K562 (cell line): ENCODE measurements at regions not wholly inside any gene's neighbourhood (a gene's known extent, or its start where the extent isn't known, plus 50 kb on each side); places are given as distances from the start of the nearest gene placed in this dataset.

Source experiments
- ATAC-seq: fragments of 200-7000 bp; cut with Tn5 transposase; 3 replicates; pipeline ENCODE4 v1.9.1; 2020; ENCODE audit warnings: moderate library complexity
- BruUV-seq: library from RNA; stranded (reverse); fragments of 400-500 nt; replicated peaks from 2 replicates; lab custom pipeline; 2021; lab: Mats Ljungman, UMichigan
- CTCF ChIA-PET: fragments of 300-600 bp; formaldehyde crosslinking; extraction: SDS; loops from one replicate; lab custom pipeline; 2021; ENCODE audit warnings: low intra/inter-chr PET ratio; lab: Yijun Ruan, JAX
- POLR2A ChIA-PET: fragments of 300-600, 350-650 bp; sonication (Branson Sonifier 250); formaldehyde crosslinking; extraction: SDS; loops from one replicate; lab custom pipeline; 2021; ENCODE audit warnings: antibody characterized with exemption, inconsistent platforms; lab: Yijun Ruan, JAX
- DNase-seq, 4 experiments: peaks; one replicate each; pipeline versions ENCODE4 v3.0.0 to v3.0.0-alpha.2; 2011 to 2018; ENCODE audit warnings: low spot score in 3 of 4, mixed read lengths in 3 of 4; ENCODE audit errors: extremely low read depth in 1 of 4
- FAIRE-seq: peaks from 2 replicates; lab custom pipeline; 2011; peaks lifted over from hg19 to GRCh38; lab: Jason Lieb, UNC
- H2AFZ ChIP-seq: 2 replicates; pipeline ENCODE4 v1.6.0; 2011; ENCODE audit warnings: low read depth, low read length, control low read depth, inconsistent platforms
- H3K27ac ChIP-seq: fragments of 200-600 bp; 3 replicates; pipeline ENCODE4 v1.8.0; 2011; ENCODE audit warnings: low read depth, mild to moderate bottlenecking, control low read depth, inconsistent platforms, low read length, moderate library complexity, mixed read lengths; ENCODE audit errors: extremely low read depth
- H3K27me3 ChIP-seq, 2 experiments: fragments of 300-600 bp in 1 of 2; 2 replicates in 1 of 2; 3 replicates in 1 of 2; pipeline versions ENCODE4 v1.6.0 to v1.8.0; 2011; ENCODE audit warnings: inconsistent platforms in 2 of 2, low read length in 2 of 2, mild to moderate bottlenecking in 1 of 2, mixed read lengths in 1 of 2, moderate library complexity in 1 of 2; ENCODE audit not compliant: control insufficient read depth in 2 of 2, insufficient read depth in 2 of 2
- H3K36me3 ChIP-seq: fragments of 300-600 bp; 3 replicates; pipeline ENCODE4 v1.8.0; 2011; ENCODE audit warnings: mild to moderate bottlenecking, low read length, inconsistent platforms; ENCODE audit not compliant: control insufficient read depth, insufficient read depth
- H3K4me1 ChIP-seq, 2 experiments: fragments of 200-600 bp in 1 of 2; replicated peaks in 1 of 2; 2 replicates in 1 of 2; 3 replicates in 1 of 2; pipeline versions ENCODE4 v1.5.1 to v1.8.0; 2011; ENCODE audit warnings: inconsistent platforms in 2 of 2, low read length in 2 of 2, mild to moderate bottlenecking in 1 of 2, mixed read lengths in 1 of 2, moderate library complexity in 1 of 2; ENCODE audit not compliant: control insufficient read depth in 2 of 2, insufficient read depth in 2 of 2
- H3K4me2 ChIP-seq: 2 replicates; pipeline ENCODE4 v1.6.1; 2011; ENCODE audit warnings: low read length, control low read depth, inconsistent platforms, mixed read lengths; ENCODE audit not compliant: insufficient read depth
- H3K4me3 ChIP-seq: fragments of 200-600 bp; sonication (generic), shearing (Covaris generic); 2 replicates; pipeline ENCODE4 v1.5.1; 2016; ENCODE audit warnings: control low read depth, inconsistent platforms
- H3K79me2 ChIP-seq: fragments of 200-600 bp; 3 replicates; pipeline ENCODE4 v1.8.0; 2011; ENCODE audit warnings: low read length, inconsistent platforms; ENCODE audit not compliant: control insufficient read depth, insufficient read depth
- H3K9ac ChIP-seq, 2 experiments: 2 replicates each; pipeline versions ENCODE4 v1.6.0 to v1.6.1; 2011; ENCODE audit warnings: low read depth in 2 of 2, low read length in 2 of 2, control low read depth in 1 of 2, inconsistent platforms in 1 of 2, mild to moderate bottlenecking in 1 of 2, mixed read lengths in 1 of 2; ENCODE audit not compliant: insufficient read depth in 1 of 2
- H3K9me1 ChIP-seq: one replicate; pipeline ENCODE4 v1.6.0; 2011; ENCODE audit warnings: inconsistent platforms, mild to moderate bottlenecking, low read length, moderate library complexity; ENCODE audit not compliant: control insufficient read depth, insufficient read depth
- H3K9me3 ChIP-seq: replicated peaks from 2 replicates; pipeline ENCODE4 v1.5.1; 2011; ENCODE audit warnings: low read depth, low read length, inconsistent platforms; ENCODE audit not compliant: control insufficient read depth, insufficient read depth
- H4K20me1 ChIP-seq: replicated peaks from 2 replicates; pipeline ENCODE4 v1.6.1; 2011; ENCODE audit warnings: low read length, inconsistent platforms, mixed read lengths; ENCODE audit not compliant: control insufficient read depth, insufficient read depth
- CHD1 ChIP-seq: fragments of 200-600 bp; sonication (generic); IDR thresholded peaks from one replicate; pipeline ENCODE4 v1.6.1; 2012; ENCODE audit warnings: mild to moderate bottlenecking, moderate library complexity, low read length, inconsistent platforms
- KDM2B ChIP-seq: fragments of 250-450 bp; sonication (Bioruptor Pico); IDR thresholded peaks from 2 replicates; pipeline ENCODE4 v1.8.0; 2021; ENCODE audit warnings: mild to moderate bottlenecking, moderate library complexity
- MCM5 ChIP-seq: fragments of 450-650 bp; IDR thresholded peaks from 2 replicates; pipeline ENCODE4 v1.6.1; 2016; ENCODE audit warnings: low read depth
- ZBTB40 ChIP-seq, 2 experiments: fragments of 450-650 bp in 1 of 2; sonication (generic) in 1 of 2; formaldehyde crosslinking in 1 of 2; IDR thresholded peaks; 2 replicates each; pipeline versions ENCODE4 v1.7.1 to v1.9.0; 2016 to 2022; ENCODE audit warnings: inconsistent platforms in 1 of 2, mild to moderate bottlenecking in 1 of 2, missing genetic modification reagents in 1 of 2
- ZNF12 ChIP-seq: sonication (generic); formaldehyde crosslinking; IDR thresholded peaks from 2 replicates; pipeline ENCODE4 v1.4.0; 2020; ENCODE audit warnings: mild to moderate bottlenecking, missing genetic modification reagents
- ZNF232 ChIP-seq: sonication (generic); formaldehyde crosslinking; IDR thresholded peaks from 2 replicates; pipeline ENCODE4 v1.8.0; 2022; ENCODE audit warnings: mild to moderate bottlenecking, missing genetic modification reagents
- ZNF699 ChIP-seq: fragments of 250-450 bp; sonication (Bioruptor Pico); IDR thresholded peaks from 2 replicates; pipeline ENCODE4 v1.8.0; 2021; ENCODE audit warnings: mild to moderate bottlenecking, moderate library complexity; ENCODE audit not compliant: insufficient replicate concordance
- WGBS: fragments of 100-300 bp; shearing (Covaris generic); methylation state at CpG from one replicate; pipeline ENCODE4 v1.1.6; 2016; ENCODE audit warnings: low coverage, mixed read lengths; ENCODE audit not compliant: insufficient coverage; ENCODE audit errors: missing lambda C conversion rate; 5-methylcytosine and 5-hydroxymethylcytosine counted together
- in situ Hi-C: fragments of 300-500 bp; cut with MboI; formaldehyde crosslinking; loops from 4 replicates; pipeline ENCODE4 v1.15.0; 2018; ENCODE audit warnings: inconsistent platforms, mixed read lengths
- intact Hi-C: fragments of 100-400 bp; cut with micrococcal nuclease; formaldehyde crosslinking; loops from 2 replicates; pipeline ENCODE4 v1.14.2; 2022

GRCh38 chr17:71546419-71546818 is 574.4 kb upstream of the SOX9 start:
- Histone ChIP-seq H3K79me2 (no peaks in the 10 kb centered on the region), H3K4me1 (no peaks in the 10 kb centered on the region), H4K20me1 (no peaks in the 10 kb centered on the region), H2AFZ (no peak overlapping the region), H3K36me3 (no peaks in the 10 kb centered on the region), H3K9me1 (no peaks in the 10 kb centered on the region), H3K4me3 (no peak overlapping the region), H3K4me2 (no peak overlapping the region), H3K27ac (no peak overlapping the region), H3K9me3 (no peaks in the 10 kb centered on the region), H3K27me3 (no peaks in the 10 kb centered on the region), H3K9ac (no peak overlapping the region)
- FAIRE-seq (no peak), DNase-seq (no peak), ATAC-seq (no peak)
- ChIA-PET CTCF (no interaction called here), POLR2A (no interaction called here)
- in situ Hi-C loops (no loop called here), intact Hi-C loops (no loop called here)
- TF ChIP-seq ZNF699 (CRISPR knock-in tag): no peak
- TF ChIP-seq MCM5: no peak
- no peak for TF ChIP-seq KDM2B (CRISPR knock-in tag)
- TF ChIP-seq ZBTB40 (IDR thresholded peaks at IDR 0.05): no peak
- no peak for TF ChIP-seq ZBTB40 (CRISPR knock-in tag; IDR thresholded peaks at IDR 0.05)
- TF ChIP-seq ZNF12: no peak
- TF ChIP-seq ZNF232 (CRISPR knock-in tag): no peak
- no peak for TF ChIP-seq CHD1
- no TSS peak for BruUV-seq
- 0% methylated on average over 2 of the region's 2 CpGs for WGBS
